GM12878 (cell line): ENCODE measurements at regions not wholly inside any gene's neighbourhood (a gene's known extent, or its start where the extent isn't known, plus 50 kb on each side); places are given as distances from the start of the nearest gene placed in this dataset.

Source experiments
- ATAC-seq: fragments of 200-7000 bp; cut with Tn5 transposase; 3 replicates; pipeline ENCODE4 v1.9.1; 2020; ENCODE audit warnings: mild to moderate bottlenecking, moderate library complexity
- BruUV-seq: library from RNA; stranded (reverse); fragments of 400-500 nt; replicated peaks from 2 replicates; lab custom pipeline; 2021; lab: Mats Ljungman, UMichigan
- CTCF ChIA-PET: fragments of 300-600 bp; sonication (Branson Sonifier 250); formaldehyde crosslinking; extraction: SDS; loops from one replicate; lab custom pipeline; 2021; ENCODE audit warnings: inconsistent platforms; lab: Yijun Ruan, JAX
- POLR2A ChIA-PET: fragments of 350-600 bp; formaldehyde crosslinking; extraction: SDS; loops from one replicate; lab custom pipeline; 2021; ENCODE audit warnings: inconsistent platforms; lab: Charles Lee
- RAD21 ChIA-PET: fragments of 300-600 bp; sonication (Branson Sonifier 250); formaldehyde crosslinking; loops from one replicate; lab custom pipeline; 2023; ENCODE audit warnings: antibody characterized with exemption; ENCODE audit not compliant: unreplicated experiment; lab: Charles Lee
- SMC1A ChIA-PET: fragments of 300-600 bp; sonication (Branson Sonifier 250); formaldehyde crosslinking; loops from one replicate; lab custom pipeline; 2023; ENCODE audit not compliant: unreplicated experiment, uncharacterized antibody; lab: Charles Lee
- DNase-seq: peaks from one replicate; pipeline ENCODE4 v3.0.0-alpha.2; 2011; ENCODE audit warnings: low read depth, low spot score
- FAIRE-seq: peaks from 3 replicates; lab custom pipeline; 2011; peaks lifted over from hg19 to GRCh38; lab: Jason Lieb, UNC
- H2AFZ ChIP-seq: 2 replicates; pipeline ENCODE4 v1.6.0; 2011; ENCODE audit warnings: low read depth, low read length, control low read depth; ENCODE audit not compliant: control insufficient read depth
- H3K27ac ChIP-seq: 2 replicates; pipeline ENCODE4 v1.5.1; 2011; ENCODE audit warnings: control low read depth; ENCODE audit not compliant: control insufficient read depth, insufficient read depth
- H3K27me3 ChIP-seq, 2 experiments: replicated peaks in 1 of 2; 2 replicates each; pipeline versions ENCODE4 v1.6.0 to v1.6.1; 2011; ENCODE audit warnings: low read length in 1 of 2; ENCODE audit not compliant: control insufficient read depth in 2 of 2, insufficient read depth in 2 of 2
- H3K36me3 ChIP-seq, 2 experiments: 2 replicates each; pipeline ENCODE4 v1.5.1; 2011; ENCODE audit warnings: low read length in 1 of 2; ENCODE audit not compliant: control insufficient read depth in 2 of 2, insufficient read depth in 2 of 2
- H3K4me1 ChIP-seq: 2 replicates; pipeline ENCODE4 v1.6.1; 2011; ENCODE audit warnings: mild to moderate bottlenecking, low read length, moderate library complexity, mixed read lengths; ENCODE audit not compliant: control insufficient read depth, insufficient read depth
- H3K4me2 ChIP-seq: 2 replicates; pipeline ENCODE4 v1.6.0; 2011; ENCODE audit warnings: control low read depth; ENCODE audit not compliant: control insufficient read depth, insufficient read depth
- H3K4me3 ChIP-seq: fragments of 200-600 bp; sonication (generic); 2 replicates; pipeline ENCODE4 v1.5.1; 2016
- H3K79me2 ChIP-seq: 2 replicates; pipeline ENCODE4 v1.6.0; 2011; ENCODE audit warnings: low read length; ENCODE audit not compliant: control insufficient read depth, insufficient read depth
- H3K9ac ChIP-seq: 2 replicates; pipeline ENCODE4 v1.8.0; 2011; ENCODE audit warnings: low read length, control low read depth, mixed read lengths; ENCODE audit not compliant: control insufficient read depth, insufficient read depth
- H3K9me3 ChIP-seq: replicated peaks from 3 replicates; pipeline ENCODE4 v1.5.1; 2011; ENCODE audit warnings: mild to moderate bottlenecking, low read length; ENCODE audit not compliant: control insufficient read depth, insufficient read depth
- H4K20me1 ChIP-seq: 2 replicates; pipeline ENCODE4 v1.6.0; 2011; ENCODE audit not compliant: control insufficient read depth, insufficient read depth
- ESRRA ChIP-seq: IDR thresholded peaks from 2 replicates; pipeline ENCODE4 v1.6.1; 2012; ENCODE audit warnings: mild to moderate bottlenecking, low read length, improper control_type of control experiment
- IKZF1 ChIP-seq: fragments of 450-650 bp; conservative IDR thresholded peaks from 2 replicates; pipeline ENCODE4 v1.6.1; 2017; ENCODE audit warnings: antibody characterized with exemption, mild to moderate bottlenecking
- PAX5 ChIP-seq: IDR thresholded peaks from 2 replicates; pipeline ENCODE4 v1.6.1; 2011; ENCODE audit warnings: low read depth, low read length, borderline replicate concordance
- RBBP5 ChIP-seq: fragments of 200-600 bp; sonication (generic); conservative IDR thresholded peaks from 2 replicates; pipeline ENCODE4 v1.6.1; 2016
- YBX1 ChIP-seq: fragments of 450-650 bp; IDR thresholded peaks from 2 replicates; pipeline ENCODE4 v1.6.1; 2016; ENCODE audit warnings: antibody characterized with exemption
- WGBS: methylation state at CpG from one replicate; pipeline ENCODE4 v1.1.6; 2016; ENCODE audit warnings: low lambda C conversion rate; ENCODE audit not compliant: insufficient replicate concordance, insufficient coverage; ENCODE audit errors: missing lambda C conversion rate; 5-methylcytosine and 5-hydroxymethylcytosine counted together
- in situ Hi-C: fragments of 300-500 bp; cut with MboI; formaldehyde crosslinking; loops from 9 replicates; pipeline ENCODE4 v1.14.3; 2018; ENCODE audit warnings: mixed read lengths
- intact Hi-C: fragments of 100-400 bp; cut with micrococcal nuclease; formaldehyde crosslinking; loops from one replicate; pipeline ENCODE4 v1.14.2; 2022; ENCODE audit not compliant: unreplicated experiment
- TF ChIP-seq, protein P1 (sequence below): fragments of 450-650 bp; IDR thresholded peaks from 2 replicates; pipeline ENCODE4 v1.6.1; 2017; ENCODE audit warnings: mild to moderate bottlenecking, moderate library complexity
- TF ChIP-seq, protein P2 (sequence below): fragments of 450-650 bp; IDR thresholded peaks from 2 replicates; pipeline ENCODE4 v1.6.1; 2018; ENCODE audit warnings: mild to moderate bottlenecking, low read depth, moderate library complexity; ENCODE audit not compliant: partially characterized antibody

GRCh38 chr7:20470726-20471125 lies 140.0 kb downstream of the ITGB8 start:
- intact Hi-C loops (no loop called here), in situ Hi-C loops (no loop called here)
- no peak overlapping the region for H2AFZ ChIP-seq
- ATAC-seq (no peak), DNase-seq (no peak), FAIRE-seq (no peak)
- no peaks in the 10 kb centered on the region for H3K36me3 ChIP-seq
- no peak overlapping the region for H3K4me3 ChIP-seq
- POLR2A ChIA-PET = no interaction called here
- no peak overlapping the region for H3K27ac ChIP-seq
- H3K27me3 ChIP-seq = no peaks in the 10 kb centered on the region
- H3K4me2 ChIP-seq = no peak overlapping the region
- H3K4me1 ChIP-seq = no peaks in the 10 kb centered on the region
- H3K79me2 ChIP-seq = no peaks in the 10 kb centered on the region
- no peaks in the 10 kb centered on the region for H3K9me3 ChIP-seq
- no TSS peak for BruUV-seq
- no peak for TF ChIP-seq PAX5
- TF ChIP-seq ESRRA = no peak
- no peak for TF ChIP-seq YBX1
- no peak for TF ChIP-seq RBBP5
- no peak for TF ChIP-seq IKZF1
- TF ChIP-seq, protein P1, sequence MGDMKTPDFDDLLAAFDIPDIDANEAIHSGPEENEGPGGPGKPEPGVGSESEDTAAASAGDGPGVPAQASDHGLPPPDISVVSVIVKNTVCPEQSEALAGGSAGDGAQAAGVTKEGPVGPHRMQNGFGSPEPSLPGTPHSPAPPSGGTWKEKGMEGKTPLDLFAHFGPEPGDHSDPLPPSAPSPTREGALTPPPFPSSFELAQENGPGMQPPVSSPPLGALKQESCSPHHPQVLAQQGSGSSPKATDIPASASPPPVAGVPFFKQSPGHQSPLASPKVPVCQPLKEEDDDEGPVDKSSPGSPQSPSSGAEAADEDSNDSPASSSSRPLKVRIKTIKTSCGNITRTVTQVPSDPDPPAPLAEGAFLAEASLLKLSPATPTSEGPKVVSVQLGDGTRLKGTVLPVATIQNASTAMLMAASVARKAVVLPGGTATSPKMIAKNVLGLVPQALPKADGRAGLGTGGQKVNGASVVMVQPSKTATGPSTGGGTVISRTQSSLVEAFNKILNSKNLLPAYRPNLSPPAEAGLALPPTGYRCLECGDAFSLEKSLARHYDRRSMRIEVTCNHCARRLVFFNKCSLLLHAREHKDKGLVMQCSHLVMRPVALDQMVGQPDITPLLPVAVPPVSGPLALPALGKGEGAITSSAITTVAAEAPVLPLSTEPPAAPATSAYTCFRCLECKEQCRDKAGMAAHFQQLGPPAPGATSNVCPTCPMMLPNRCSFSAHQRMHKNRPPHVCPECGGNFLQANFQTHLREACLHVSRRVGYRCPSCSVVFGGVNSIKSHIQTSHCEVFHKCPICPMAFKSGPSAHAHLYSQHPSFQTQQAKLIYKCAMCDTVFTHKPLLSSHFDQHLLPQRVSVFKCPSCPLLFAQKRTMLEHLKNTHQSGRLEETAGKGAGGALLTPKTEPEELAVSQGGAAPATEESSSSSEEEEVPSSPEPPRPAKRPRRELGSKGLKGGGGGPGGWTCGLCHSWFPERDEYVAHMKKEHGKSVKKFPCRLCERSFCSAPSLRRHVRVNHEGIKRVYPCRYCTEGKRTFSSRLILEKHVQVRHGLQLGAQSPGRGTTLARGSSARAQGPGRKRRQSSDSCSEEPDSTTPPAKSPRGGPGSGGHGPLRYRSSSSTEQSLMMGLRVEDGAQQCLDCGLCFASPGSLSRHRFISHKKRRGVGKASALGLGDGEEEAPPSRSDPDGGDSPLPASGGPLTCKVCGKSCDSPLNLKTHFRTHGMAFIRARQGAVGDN = no peak
- TF ChIP-seq, protein P2, sequence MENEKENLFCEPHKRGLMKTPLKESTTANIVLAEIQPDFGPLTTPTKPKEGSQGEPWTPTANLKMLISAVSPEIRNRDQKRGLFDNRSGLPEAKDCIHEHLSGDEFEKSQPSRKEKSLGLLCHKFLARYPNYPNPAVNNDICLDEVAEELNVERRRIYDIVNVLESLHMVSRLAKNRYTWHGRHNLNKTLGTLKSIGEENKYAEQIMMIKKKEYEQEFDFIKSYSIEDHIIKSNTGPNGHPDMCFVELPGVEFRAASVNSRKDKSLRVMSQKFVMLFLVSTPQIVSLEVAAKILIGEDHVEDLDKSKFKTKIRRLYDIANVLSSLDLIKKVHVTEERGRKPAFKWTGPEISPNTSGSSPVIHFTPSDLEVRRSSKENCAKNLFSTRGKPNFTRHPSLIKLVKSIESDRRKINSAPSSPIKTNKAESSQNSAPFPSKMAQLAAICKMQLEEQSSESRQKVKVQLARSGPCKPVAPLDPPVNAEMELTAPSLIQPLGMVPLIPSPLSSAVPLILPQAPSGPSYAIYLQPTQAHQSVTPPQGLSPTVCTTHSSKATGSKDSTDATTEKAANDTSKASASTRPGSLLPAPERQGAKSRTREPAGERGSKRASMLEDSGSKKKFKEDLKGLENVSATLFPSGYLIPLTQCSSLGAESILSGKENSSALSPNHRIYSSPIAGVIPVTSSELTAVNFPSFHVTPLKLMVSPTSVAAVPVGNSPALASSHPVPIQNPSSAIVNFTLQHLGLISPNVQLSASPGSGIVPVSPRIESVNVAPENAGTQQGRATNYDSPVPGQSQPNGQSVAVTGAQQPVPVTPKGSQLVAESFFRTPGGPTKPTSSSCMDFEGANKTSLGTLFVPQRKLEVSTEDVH = no peak
- CTCF ChIA-PET = interaction anchor here (1.2 kb wide), 1 partner anchor 30 kb away, joined by 3 read pairs; no protein-coding TSS in a partner anchor
- H4K20me1 ChIP-seq = no peaks in the 10 kb centered on the region
- RAD21 ChIA-PET = interaction anchor here (0.9 kb wide), 1 partner anchor 18 kb away, joined by 3 read pairs; no protein-coding TSS in a partner anchor
- SMC1A ChIA-PET = interaction anchor here (0.6 to 1.0 kb wide), 3 partner anchors 25 to 728 kb away, joined by 3 read pairs; no protein-coding TSS in a partner anchor
- WGBS = 25% methylated on average over 1 of the region's 1 CpG
- H3K9ac ChIP-seq = no peak overlapping the region
